ENCODE measurements at regions not wholly inside any gene's neighbourhood (a gene's known extent, or its start where the extent isn't known, plus 50 kb on each side); places are given as distances from the start of the nearest gene placed in this dataset.
"Not testable (repeated sequence)": the region's sequence is repeated elsewhere in the genome, so short reads cannot be mapped to it uniquely, and the experiment has no call there.

- DNase-seq, result no peak
- no peaks in the 10 kb centered on the region for H3K4me1 ChIP-seq
- no peak overlapping the region for H3K4me3 ChIP-seq
Measured at GRCh38 chr1:220448217-220448616, 79.7 kb upstream of the MARK1 start.

GRCh38 chr1:220444586-220444985, 83.3 kb upstream of the MARK1 start:
- 81 to 92% (median 90%) methylated on average over 3 of the region's 3 CpGs for WGBS, 3 donors
- ATAC-seq, result not testable (repeated sequence)

More at GRCh38 chr1:220448217-220448616, 79.7 kb upstream of the MARK1 start:
- no peak for ATAC-seq
- Histone ChIP-seq H3K36me3 (ENCODE audit: insufficient read depth in 1 of 2, low read depth in 1 of 2) (no peaks in the 10 kb centered on the region), H3K27me3 (ENCODE audit: insufficient read depth in 3 of 3, low read length in 2 of 3) (peaks cover 0 to 2% (median 0%) of the 10 kb centered on the region in 3 donors), H3K9me3 (peaks cover 10% of the 10 kb centered on the region), H3K27ac (no peak overlapping the region)
- WGBS, 3 donors, result 72 to 83% (median 79%) methylated on average over 4 of the region's 4 CpGs
- intact Hi-C loops (cut with DNase I), result no loop called here
- TF ChIP-seq CTCF (IDR thresholded peaks at IDR 0.05), result no peak

GRCh38 chr1:220441211-220441610, 86.7 kb upstream of the MARK1 start:
- no peak for TF ChIP-seq CTCF (IDR thresholded peaks at IDR 0.05)
- Histone ChIP-seq H3K4me1 (peaks cover 4% of the 10 kb centered on the region), H3K36me3 (ENCODE audit: insufficient read depth in 1 of 2, low read depth in 1 of 2) (no peaks in the 10 kb centered on the region), H3K27ac (no peak overlapping the region), H3K27me3 (ENCODE audit: insufficient read depth in 3 of 3, low read length in 2 of 3) (no peaks in the 10 kb centered on the region), H3K4me3 (no peak overlapping the region), H3K9me3 (peaks cover 10% of the 10 kb centered on the region)
- intact Hi-C loops (cut with DNase I), result no loop called here
- no peak for ATAC-seq
- DNase-seq, result no peak
- WGBS, 3 donors, result 55 to 61% (median 56%) methylated on average over 3 of the region's 3 CpGs

More at GRCh38 chr1:220444586-220444985, 83.3 kb upstream of the MARK1 start:
- H3K9me3 ChIP-seq; H3K4me1 ChIP-seq; DNase-seq; H3K4me3 ChIP-seq; H3K36me3 ChIP-seq (ENCODE audit: insufficient read depth in 1 of 2, low read depth in 1 of 2); H3K27ac ChIP-seq; H3K27me3 ChIP-seq (ENCODE audit: insufficient read depth in 3 of 3, low read length in 2 of 3); intact Hi-C loops (cut with DNase I): not testable (repeated sequence)

- 78 to 90% (median 84%) methylated on average over 2 of the region's 2 CpGs for WGBS, 3 donors
- intact Hi-C loops (cut with DNase I), result loop anchor here in 1 of 2 donors (10.0 kb wide), 1 partner anchor 144 kb away; no protein-coding TSS in a partner anchor
- no peaks in the 10 kb centered on the region for H3K9me3 ChIP-seq
Measured at GRCh38 chr1:220438741-220439140, 89.2 kb upstream of the MARK1 start.

GRCh38 chr1:220432408-220432807, 95.5 kb upstream of the MARK1 start:
- no peak overlapping the region for H3K27ac ChIP-seq
- peak; percentile 79 to 96 (median 90) for ATAC-seq
- DNase-seq, result no peak
- WGBS, 3 donors, result 92 to 97% (median 96%) methylated on average over 1 of the region's 1 CpG
- TF ChIP-seq CTCF (IDR thresholded peaks at IDR 0.05), result no peak
- intact Hi-C loops (cut with DNase I), result loop anchor here in 1 of 2 donors (10.0 kb wide), 1 partner anchor 138 kb away; no protein-coding TSS in a partner anchor
- no peaks in the 10 kb centered on the region for H3K27me3 ChIP-seq (ENCODE audit: insufficient read depth in 3 of 3, low read length in 2 of 3)
- H3K36me3 ChIP-seq (ENCODE audit: insufficient read depth in 1 of 2, low read depth in 1 of 2), result no peaks in the 10 kb centered on the region
- peaks cover 5% of the 10 kb centered on the region for H3K4me1 ChIP-seq
- H3K4me3 ChIP-seq, result no peak overlapping the region
- H3K9me3 ChIP-seq, result no peaks in the 10 kb centered on the region

More at GRCh38 chr1:220438741-220439140, 89.2 kb upstream of the MARK1 start:
- no peaks in the 10 kb centered on the region for H3K27me3 ChIP-seq (ENCODE audit: insufficient read depth in 3 of 3, low read length in 2 of 3)
- H3K27ac ChIP-seq, result no peak overlapping the region
- TF ChIP-seq CTCF (IDR thresholded peaks at IDR 0.05), result no peak
- no peak overlapping the region for H3K4me3 ChIP-seq
- H3K4me1 ChIP-seq, result peaks cover 5% of the 10 kb centered on the region
- H3K36me3 ChIP-seq (ENCODE audit: insufficient read depth in 1 of 2, low read depth in 1 of 2), result no peaks in the 10 kb centered on the region
- no peak for ATAC-seq
- no peak for DNase-seq
